Astrocyte of the hippocampus (primary cell): ENCODE measurements at regions not wholly inside any gene's neighbourhood (a gene's known extent, or its start where the extent isn't known, plus 50 kb on each side); places are given as distances from the start of the nearest gene placed in this dataset.

Source experiments
- DNase-seq: peaks from one replicate; pipeline ENCODE4 v3.0.0; 2011; ENCODE audit warnings: low read depth, low spot score

- no peak for DNase-seq
These were observed 118.0 kb upstream of the PRSS58 start for GRCh38 chr7:142375710-142376313.

GRCh38 chr7:142372727-142373126 is 114.9 kb upstream of the PRSS58 start:
- no peak for DNase-seq

GRCh38 chr7:142371586-142372377 is 113.9 kb upstream of the PRSS58 start:
- DNase-seq: no peak

- DNase-seq: no peak
These were observed 107.6 kb upstream of the PRSS58 start for GRCh38 chr7:142365410-142365842.

GRCh38 chr7:142364551-142364950 is 106.7 kb upstream of the PRSS58 start:
- no peak for DNase-seq

GRCh38 chr7:142362349-142362748 is 104.5 kb upstream of the PRSS58 start:
- no peak for DNase-seq

- no peak for DNase-seq
These were observed 101.9 kb upstream of the PRSS58 start for GRCh38 chr7:142359694-142360279.

- peak; percentile 80 for DNase-seq
These were observed 100.2 kb upstream of the PRSS58 start for GRCh38 chr7:142357953-142358520.

- DNase-seq: no peak
These were observed 98.3 kb upstream of the PRSS58 start for GRCh38 chr7:142356166-142356565.

- DNase-seq: no peak
These were observed 97.5 kb upstream of the PRSS58 start for GRCh38 chr7:142355328-142355727.

GRCh38 chr7:142353147-142354060 is 95.5 kb upstream of the PRSS58 start:
- DNase-seq: no peak

- DNase-seq: no peak
These were observed 94.7 kb upstream of the PRSS58 start for GRCh38 chr7:142352543-142352942.

GRCh38 chr7:142351145-142351544 is 93.3 kb upstream of the PRSS58 start:
- DNase-seq: no peak

GRCh38 chr7:142349670-142350405 is 92.0 kb upstream of the PRSS58 start:
- DNase-seq: no peak

GRCh38 chr7:142348921-142349405 is 91.1 kb upstream of the PRSS58 start:
- DNase-seq: no peak

GRCh38 chr7:142348100-142348499 is 90.2 kb upstream of the PRSS58 start:
- no peak for DNase-seq

- no peak for DNase-seq
These were observed 89.2 kb upstream of the PRSS58 start for GRCh38 chr7:142347091-142347490.

GRCh38 chr7:142345811-142346210 is 88.0 kb upstream of the PRSS58 start:
- DNase-seq: no peak

GRCh38 chr7:142338633-142339501 is 81.0 kb upstream of the PRSS58 start:
- peak; percentile 31 for DNase-seq
